ENCODE measurements at regions not wholly inside any gene's neighbourhood (a gene's known extent, or its start where the extent isn't known, plus 50 kb on each side); places are given as distances from the start of the nearest gene placed in this dataset.
"Not testable (repeated sequence)": the region's sequence is repeated elsewhere in the genome, so short reads cannot be mapped to it uniquely, and the experiment has no call there.

GRCh38 chr9:16278326-16278999, 592.0 kb downstream of the BNC2 start:
- no peak for DNase-seq

- no peak for DNase-seq
These were observed 588.8 kb downstream of the BNC2 start for GRCh38 chr9:16281707-16282106.

DNA sequence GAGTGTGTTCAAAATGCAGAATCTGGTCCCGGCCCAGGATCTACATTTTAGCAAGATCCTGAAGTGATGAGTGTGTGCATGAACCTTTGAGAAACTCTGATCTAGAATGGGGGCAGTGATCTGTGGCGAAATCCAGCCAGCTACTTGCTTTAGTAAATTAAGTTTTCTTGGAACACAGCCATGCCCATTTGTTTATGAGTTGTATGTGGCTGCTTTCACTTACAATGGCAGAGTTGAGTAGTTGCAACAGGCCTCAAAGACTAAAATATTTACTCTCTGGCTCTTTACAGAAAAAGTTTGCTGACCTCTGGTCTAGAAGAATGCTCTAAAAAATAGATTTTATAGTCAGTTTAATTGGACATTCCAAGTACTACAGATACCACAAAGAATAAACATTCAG, 588.3 kb downstream of the BNC2 start:
- DNase-seq: no peak

DNA sequence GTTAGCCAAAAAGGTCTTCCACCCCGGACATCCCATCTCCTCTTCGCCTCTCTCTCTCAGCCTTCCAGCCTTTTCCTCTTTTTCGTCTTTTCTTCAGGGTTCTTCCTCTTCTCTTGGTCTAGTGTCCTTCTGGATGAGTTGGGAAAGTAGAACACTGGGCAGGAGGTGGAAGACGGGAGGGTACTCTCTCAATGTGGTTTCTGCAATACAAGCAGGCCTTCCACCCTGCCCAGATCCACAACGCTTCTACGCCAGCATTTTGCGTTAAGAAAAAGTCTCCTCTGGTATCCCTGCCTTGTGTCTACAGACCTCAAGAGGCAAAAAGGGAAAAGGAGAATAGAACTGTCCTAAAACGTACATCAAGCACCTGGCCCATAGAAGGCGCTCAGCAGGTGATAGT, 587.8 kb downstream of the BNC2 start:
- DNase-seq: no peak

GRCh38 chr9:16286160-16286559, 584.3 kb downstream of the BNC2 start:
- DNase-seq: no peak

- no peak for DNase-seq
These were observed 580.8 kb downstream of the BNC2 start for GRCh38 chr9:16289639-16290038.

GRCh38 chr9:16290169-16290568, 580.3 kb downstream of the BNC2 start:
- DNase-seq: no peak

GRCh38 chr9:16291921-16292320, 578.5 kb downstream of the BNC2 start:
- no peak for DNase-seq

DNA sequence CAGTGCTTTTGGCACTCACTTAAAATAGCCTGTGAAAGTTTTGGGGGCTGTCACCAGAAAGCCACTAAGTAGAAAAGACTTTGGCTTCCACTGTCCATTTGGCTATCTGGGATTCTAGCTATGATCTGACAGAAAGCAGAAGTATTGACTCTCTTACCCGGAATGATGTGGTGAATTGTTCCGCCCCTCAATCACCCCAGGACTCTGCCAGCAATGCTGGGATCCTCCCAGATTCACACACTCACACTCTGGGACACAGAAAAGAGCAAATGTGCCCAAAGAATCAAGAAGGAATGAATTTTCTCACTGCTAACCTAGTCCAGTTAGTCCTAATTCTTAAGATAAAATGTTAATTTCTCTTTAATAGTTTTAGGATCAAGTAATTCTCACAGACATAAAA, 576.9 kb downstream of the BNC2 start:
- DNase-seq: no peak

DNA sequence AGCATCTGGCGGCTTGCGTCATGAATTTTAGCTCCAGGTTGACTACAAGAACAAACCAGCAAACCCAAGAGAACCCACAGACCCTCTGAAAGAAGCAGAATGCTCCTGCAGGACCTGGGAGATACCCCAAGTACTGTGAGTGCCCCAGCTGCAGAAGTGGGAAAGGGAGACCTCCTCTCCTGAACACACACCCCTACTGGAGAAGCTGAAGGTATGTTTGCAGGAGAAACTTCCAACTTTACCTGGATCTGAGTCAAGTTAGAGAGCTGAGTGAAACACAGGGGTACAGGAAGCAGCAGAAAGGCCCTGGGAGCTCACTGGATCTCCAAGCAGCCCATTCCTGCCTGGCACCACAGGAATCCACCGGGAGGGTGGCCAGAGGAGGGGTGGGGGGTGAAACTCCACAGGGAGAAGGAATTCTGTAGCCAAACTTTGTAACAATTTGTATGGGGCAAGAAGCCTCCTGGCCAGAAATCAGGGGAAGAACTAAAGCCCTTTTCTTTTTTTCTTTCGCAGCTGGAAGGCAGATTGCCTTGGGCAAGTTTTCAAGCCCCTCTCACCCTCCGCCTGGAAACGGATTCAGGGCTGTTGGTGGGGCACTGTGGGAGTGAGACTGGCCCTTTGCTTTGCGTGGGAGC, 576.2 kb downstream of the BNC2 start:
- no peak for DNase-seq

- not testable (repeated sequence) for DNase-seq
These were observed 575.5 kb downstream of the BNC2 start for GRCh38 chr9:16294940-16295339.

DNA sequence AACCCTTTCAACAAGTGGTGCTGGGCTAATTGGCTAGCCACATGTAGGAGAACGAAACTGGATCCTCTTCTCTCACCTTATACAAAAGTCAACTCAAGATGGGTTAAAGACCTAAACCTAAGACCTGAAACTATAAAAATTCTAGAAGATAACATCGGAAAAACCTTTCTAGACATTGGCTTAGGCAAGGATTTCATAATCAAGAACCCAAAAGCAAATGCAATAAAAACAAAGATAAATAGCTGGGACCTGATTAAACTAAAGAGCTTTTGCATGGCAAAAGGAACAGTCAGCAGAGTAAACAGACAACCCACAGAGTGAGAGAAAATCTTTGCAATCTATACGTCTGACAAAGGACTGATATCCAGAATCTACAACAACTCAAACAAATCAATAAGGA, 571.1 kb downstream of the BNC2 start:
- not testable (repeated sequence) for DNase-seq

DNA sequence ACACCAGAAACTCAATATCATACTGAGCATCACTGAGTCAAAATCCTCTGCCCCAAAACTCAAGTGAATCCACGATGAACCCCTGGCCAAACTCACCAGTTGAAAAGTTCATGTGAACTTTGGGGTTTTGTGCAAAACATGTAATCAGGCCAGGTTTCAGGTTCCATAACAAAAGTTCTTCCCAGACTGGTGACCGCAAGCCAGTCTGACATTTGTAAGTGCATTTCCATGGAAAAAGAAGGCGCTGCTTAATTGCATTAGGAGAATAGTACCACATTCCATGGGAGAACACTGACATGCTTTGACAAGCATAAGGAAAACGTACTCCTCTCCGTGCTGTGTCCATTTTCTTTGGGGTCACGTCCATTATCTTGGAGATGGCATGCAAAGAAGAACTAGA, 567.0 kb downstream of the BNC2 start:
- no peak for DNase-seq

DNA sequence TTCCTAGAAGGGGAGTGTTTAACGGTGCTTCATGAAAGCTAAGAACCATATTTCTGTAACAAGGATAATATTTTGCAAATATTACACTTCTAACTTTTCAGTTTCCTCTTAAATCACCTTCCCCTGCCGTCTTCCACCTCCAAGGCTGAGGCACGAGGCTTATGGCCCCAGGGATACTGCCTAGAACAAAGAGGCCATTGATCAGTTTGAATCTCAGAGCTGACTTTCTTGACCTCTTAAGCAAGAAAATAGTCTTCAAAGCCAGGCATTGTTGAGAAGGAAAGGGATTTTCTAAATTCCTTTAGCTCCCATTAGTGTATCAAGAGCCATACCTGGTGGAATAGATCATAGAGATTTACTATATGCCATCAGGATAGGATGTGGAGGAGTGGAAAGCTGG, 566.2 kb downstream of the BNC2 start:
- DNase-seq: no peak

DNA sequence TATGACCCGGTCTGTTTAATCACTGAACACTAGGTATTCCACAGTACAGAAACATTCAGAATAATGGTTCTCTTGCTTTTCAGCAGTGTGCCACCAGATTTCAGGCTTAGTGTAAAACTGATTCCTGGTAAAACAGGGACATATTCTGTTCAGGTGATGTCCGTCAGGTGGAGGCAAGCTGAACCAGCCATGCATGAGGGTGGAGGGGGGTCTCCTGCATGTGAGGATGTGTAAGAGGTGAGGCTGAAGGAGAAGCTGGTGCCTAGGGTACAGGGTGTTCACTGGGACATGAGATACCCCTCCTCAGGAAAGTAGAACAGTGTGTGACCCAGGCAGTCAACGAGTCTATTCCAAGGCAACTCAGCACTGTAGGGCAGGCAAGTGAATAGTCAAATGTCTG, 563.9 kb downstream of the BNC2 start:
- DNase-seq: no peak

DNA sequence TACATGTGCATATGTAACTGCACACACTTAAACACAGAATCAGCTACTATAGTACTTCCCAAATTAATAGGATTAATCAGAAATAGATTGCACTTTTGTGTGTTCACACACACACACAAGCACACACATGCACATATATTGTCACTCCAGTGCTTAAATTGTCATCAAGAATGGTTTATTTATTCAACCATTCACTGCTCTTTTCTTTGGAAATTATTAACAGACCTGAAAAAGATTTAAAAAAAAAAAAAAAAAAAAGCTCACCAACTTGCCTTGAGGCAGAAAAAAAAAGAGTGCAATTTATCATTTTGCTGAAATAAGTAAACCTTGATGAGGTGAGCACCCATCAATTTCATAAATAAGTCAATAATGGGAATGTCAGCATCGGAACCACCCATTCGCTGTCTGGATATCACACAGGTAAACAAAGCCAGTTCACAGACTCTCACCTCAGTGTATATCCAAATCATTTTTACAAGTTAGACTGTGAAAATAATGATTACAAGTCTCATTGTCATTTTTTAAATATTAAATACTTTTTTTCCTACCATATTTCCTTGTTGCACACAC, 562.8 kb downstream of the BNC2 start:
- DNase-seq: no peak

GRCh38 chr9:16308645-16309044, 561.8 kb downstream of the BNC2 start:
- DNase-seq: no peak

DNA sequence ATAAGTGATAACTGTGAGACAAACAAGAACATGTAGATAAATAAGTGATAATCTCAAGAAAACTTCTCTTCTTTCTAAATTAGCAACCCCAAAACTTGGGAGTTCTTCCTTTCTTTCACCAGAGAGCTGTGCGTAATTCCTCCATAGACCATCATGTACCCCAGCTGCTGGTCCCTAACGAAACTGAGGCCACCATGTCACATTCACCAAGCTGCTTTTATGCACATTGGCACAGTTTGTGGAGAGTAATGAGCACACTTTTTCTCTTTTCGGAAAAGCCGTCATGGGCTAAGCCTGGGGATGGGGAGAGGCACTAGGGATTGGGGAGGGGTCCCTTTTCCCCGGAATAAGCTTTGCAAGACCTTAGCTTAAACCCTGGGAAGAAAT, 561.4 kb downstream of the BNC2 start:
- DNase-seq: no peak

DNA sequence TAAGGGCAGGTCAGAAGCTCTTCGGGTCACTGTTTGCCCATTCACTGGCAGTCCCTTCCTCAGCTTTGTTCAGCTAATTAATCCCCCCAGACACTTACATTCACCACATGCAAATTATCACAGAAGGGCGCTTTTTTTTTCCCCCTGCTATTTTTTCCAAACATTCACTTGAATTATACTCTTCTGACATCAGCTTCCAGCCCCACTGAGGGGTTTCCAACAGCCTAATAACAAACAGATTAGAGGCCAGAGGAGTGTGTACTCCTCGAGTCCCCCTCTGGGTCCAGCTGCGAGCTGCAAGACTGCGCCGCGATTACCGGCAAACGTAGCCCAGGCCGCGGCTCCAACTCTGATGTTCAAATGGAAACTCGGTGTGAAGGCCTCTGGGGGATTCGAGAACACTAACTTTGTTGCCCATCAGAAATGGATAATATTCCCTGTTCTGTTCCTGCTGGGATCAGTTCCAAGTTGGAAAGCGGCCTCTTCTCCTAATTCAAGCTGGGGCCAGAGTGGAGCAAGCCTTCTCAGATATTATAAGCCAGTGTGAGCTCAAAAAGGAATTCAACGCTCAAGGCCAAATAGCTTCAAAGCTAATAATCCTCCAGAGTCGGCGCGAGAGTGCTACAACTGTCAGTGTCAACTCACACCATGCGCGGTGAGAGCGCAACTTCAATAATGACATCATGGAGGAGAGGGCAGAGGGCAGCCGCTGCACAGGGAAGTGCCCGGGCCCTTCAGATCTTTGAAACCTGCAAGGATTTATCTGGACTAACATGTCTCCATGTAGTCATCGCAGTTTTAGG, 560.8 kb downstream of the BNC2 start:
- DNase-seq: no peak

GRCh38 chr9:16310278-16311110, 560.0 kb downstream of the BNC2 start:
- DNase-seq: no peak

- no peak for DNase-seq
These were observed 558.4 kb downstream of the BNC2 start for GRCh38 chr9:16312116-16312515.

- DNase-seq: no peak
These were observed 557.4 kb downstream of the BNC2 start for GRCh38 chr9:16312962-16313546.

- no peak for DNase-seq
These were observed 556.0 kb downstream of the BNC2 start for GRCh38 chr9:16314476-16314875.

Measured in NCI-H187 (cell line).